GM12878 (cell line): ENCODE measurements at regions not wholly inside any gene's neighbourhood (a gene's known extent, or its start where the extent isn't known, plus 50 kb on each side); places are given as distances from the start of the nearest gene placed in this dataset.

Experiments used
- NR2F1 ChIP-seq: fragments of 450-650 bp; conservative IDR thresholded peaks from 2 replicates; pipeline ENCODE4 v1.6.1; 2017; ENCODE audit warnings: mild to moderate bottlenecking
- TF ChIP-seq, protein P1 (sequence below): IDR thresholded peaks from 2 replicates; pipeline ENCODE4 v1.6.1; 2012; ENCODE audit warnings: low read length, inconsistent platforms

DNA sequence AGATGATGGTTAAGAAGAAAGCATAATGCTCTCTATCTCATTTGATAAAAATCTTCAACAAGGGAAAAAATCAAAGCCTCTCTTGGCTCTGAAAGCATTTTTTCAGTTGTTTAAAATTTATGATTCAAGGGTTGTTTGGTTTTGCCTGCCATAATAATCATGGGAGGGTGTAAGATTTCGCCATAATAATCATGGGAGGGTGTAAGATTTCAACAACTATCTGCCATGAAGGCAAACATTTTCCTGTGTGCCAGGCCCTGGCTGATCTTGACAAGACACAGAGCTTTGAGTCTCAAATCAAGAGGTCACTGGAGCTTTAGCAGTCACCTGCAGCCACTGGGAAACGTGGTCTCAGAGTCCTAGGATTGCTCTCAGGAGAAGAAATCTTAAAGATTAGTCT, 175.1 kb upstream of the PIEZO2 start:
- TF ChIP-seq, protein P1, sequence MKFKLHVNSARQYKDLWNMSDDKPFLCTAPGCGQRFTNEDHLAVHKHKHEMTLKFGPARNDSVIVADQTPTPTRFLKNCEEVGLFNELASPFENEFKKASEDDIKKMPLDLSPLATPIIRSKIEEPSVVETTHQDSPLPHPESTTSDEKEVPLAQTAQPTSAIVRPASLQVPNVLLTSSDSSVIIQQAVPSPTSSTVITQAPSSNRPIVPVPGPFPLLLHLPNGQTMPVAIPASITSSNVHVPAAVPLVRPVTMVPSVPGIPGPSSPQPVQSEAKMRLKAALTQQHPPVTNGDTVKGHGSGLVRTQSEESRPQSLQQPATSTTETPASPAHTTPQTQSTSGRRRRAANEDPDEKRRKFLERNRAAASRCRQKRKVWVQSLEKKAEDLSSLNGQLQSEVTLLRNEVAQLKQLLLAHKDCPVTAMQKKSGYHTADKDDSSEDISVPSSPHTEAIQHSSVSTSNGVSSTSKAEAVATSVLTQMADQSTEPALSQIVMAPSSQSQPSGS = no peak
- no peak for TF ChIP-seq NR2F1
